Lung (tissue), 11 donors: ENCODE measurements at regions not wholly inside any gene's neighbourhood (a gene's known extent, or its start where the extent isn't known, plus 50 kb on each side); places are given as distances from the start of the nearest gene placed in this dataset.

Experiments
- ATAC-seq: fragments of 200-7000 bp; cut with Tn5 transposase; one replicate; pipeline ENCODE4 v1.9.1; 2020; ENCODE audit warnings: moderate number of reproducible peaks; ENCODE audit not compliant: insufficient read depth, low FRiP score
- DNase-seq, 3 donors: peaks; one replicate each; pipeline ENCODE4 v3.0.0-alpha.2; 2013 to 2017
- H3K27ac ChIP-seq, 2 donors: one replicate each; pipeline ENCODE4 v1.5.1; 2013; ENCODE audit warnings: mild to moderate bottlenecking in 2 of 2, moderate library complexity in 2 of 2, control low read depth in 1 of 2, inconsistent platforms in 1 of 2, low read depth in 1 of 2, low read length in 1 of 2
- H3K27me3 ChIP-seq, 3 donors: one replicate each; pipeline ENCODE4 v1.5.1; 2013; ENCODE audit warnings: low read length in 2 of 3; ENCODE audit not compliant: control insufficient read depth in 3 of 3, insufficient read depth in 3 of 3
- H3K36me3 ChIP-seq, 4 donors: one replicate each; pipeline ENCODE4 v1.5.1; 2013; ENCODE audit warnings: low read length in 4 of 4, mild to moderate bottlenecking in 1 of 4, moderate library complexity in 1 of 4; ENCODE audit not compliant: control insufficient read depth in 4 of 4, insufficient read depth in 4 of 4
- H3K4me1 ChIP-seq, 5 donors: one replicate each; pipeline ENCODE4 v1.5.1; 2013; ENCODE audit warnings: low read length in 5 of 5, mild to moderate bottlenecking in 2 of 5, moderate library complexity in 1 of 5; ENCODE audit not compliant: control insufficient read depth in 5 of 5, insufficient read depth in 5 of 5
- H3K4me3 ChIP-seq: one replicate; pipeline ENCODE4 v1.5.1; 2013; ENCODE audit warnings: mild to moderate bottlenecking, control low read depth, moderate library complexity
- H3K9ac ChIP-seq, 2 donors: one replicate each; pipeline ENCODE4 v1.5.1; 2013; ENCODE audit warnings: low read length in 2 of 2, control low read depth in 1 of 2; ENCODE audit not compliant: insufficient read depth in 1 of 2
- H3K9me3 ChIP-seq, 4 donors: one replicate each; pipeline ENCODE4 v1.5.1; 2013; ENCODE audit warnings: low read length in 3 of 4, mild to moderate bottlenecking in 1 of 4, moderate library complexity in 1 of 4; ENCODE audit not compliant: control insufficient read depth in 4 of 4, insufficient read depth in 3 of 4
- CTCF ChIP-seq: IDR thresholded peaks from 2 replicates; pipeline ENCODE4 v1.5.1; 2012; ENCODE audit warnings: mild to moderate bottlenecking; ENCODE audit errors: control extremely low read depth, extremely low read depth
- WGBS, 2 donors: extraction: QIAGEN DNeasy Blood & Tissue Kit; methylation state at CpG; one replicate each; pipeline ENCODE4 v1.1.7; 2013; 5-methylcytosine and 5-hydroxymethylcytosine counted together
- donor health status: control.
- donor health status: control.
- donor health status: Bipolar disorder and iron deficiency.
- donor health status: healthy.
- donor health status: DM: yes; HTN: yes; CAD: no.

- 93 to 96% methylated on average over 1 of the region's 1 CpG for WGBS, 2 donors
- no peak for TF ChIP-seq CTCF
Observed at GRCh38 chr1:60287536-60287935, 214.0 kb upstream of the C1orf87 start.

DNA sequence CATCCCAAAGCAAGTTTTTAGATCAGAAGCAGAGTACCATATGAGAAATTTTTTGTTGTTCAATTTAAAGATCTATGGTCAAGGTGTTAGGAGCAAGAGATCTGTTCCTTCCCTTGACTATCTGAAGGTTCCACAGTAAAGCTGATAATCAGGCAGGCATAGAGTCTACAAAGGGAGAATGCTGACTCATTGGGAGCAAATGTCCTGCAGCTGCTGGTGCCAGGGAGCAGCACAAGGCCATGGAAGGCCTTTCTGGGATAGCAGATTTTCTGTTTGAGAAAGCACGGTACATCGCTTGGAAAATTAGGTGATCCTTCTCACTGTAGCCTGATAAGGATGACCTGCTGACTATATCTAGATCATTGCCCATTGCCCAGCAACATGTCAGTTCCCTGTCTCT is 210.1 kb upstream of the C1orf87 start:
- Histone ChIP-seq H3K9me3 (no peaks in the 10 kb centered on the region), H3K4me3 (no peak overlapping the region), H3K36me3 (no peaks in the 10 kb centered on the region), H3K9ac (no peak overlapping the region), H3K27me3 (no peaks in the 10 kb centered on the region), H3K4me1 (peaks cover 0 to 16% (median 0%) of the 10 kb centered on the region in 5 donors), H3K27ac (no peak overlapping the region)
- DNase-seq: no peak
- 93 to 95% methylated on average over 2 of the region's 2 CpGs for WGBS, 2 donors
- no peak for TF ChIP-seq CTCF
- no peak for ATAC-seq

More at GRCh38 chr1:60287536-60287935, 214.0 kb upstream of the C1orf87 start:
- Histone ChIP-seq H3K9me3 (no peaks in the 10 kb centered on the region), H3K4me3 (no peak overlapping the region), H3K4me1 (no peaks in the 10 kb centered on the region), H3K27ac (no peak overlapping the region), H3K36me3 (no peaks in the 10 kb centered on the region), H3K27me3 (no peaks in the 10 kb centered on the region), H3K9ac (no peak overlapping the region)
- ATAC-seq (no peak), DNase-seq (no peak)

DNA sequence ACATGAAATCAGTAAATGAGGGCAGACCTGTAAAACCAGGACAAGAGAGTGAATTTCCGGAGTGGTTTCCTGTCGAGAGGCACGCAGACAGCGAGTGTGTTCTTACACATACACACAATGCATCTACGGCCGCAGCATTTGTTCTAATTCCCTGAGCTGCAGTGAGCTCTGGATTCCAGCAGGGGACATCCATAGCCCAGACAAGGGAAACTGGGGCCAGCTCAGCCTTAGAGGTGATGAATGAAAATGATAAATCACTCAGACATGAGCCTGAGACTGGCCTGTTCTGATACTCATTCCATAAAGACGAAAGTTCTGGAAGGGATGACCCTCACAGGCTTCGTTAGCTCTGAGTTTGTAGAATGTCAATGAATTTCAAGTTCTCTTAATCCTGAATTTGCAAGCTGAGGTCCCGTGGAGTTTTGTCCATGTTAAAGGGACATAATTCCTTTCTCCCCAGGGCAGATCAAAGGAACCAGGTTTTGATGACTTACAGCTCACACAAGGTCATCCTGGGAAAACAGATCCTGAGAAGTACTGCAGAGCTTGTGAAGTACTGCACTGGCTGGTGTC is 207.9 kb upstream of the C1orf87 start:
- Histone ChIP-seq H3K4me3 (no peak overlapping the region), H3K9ac (no peak overlapping the region), H3K27me3 (no peaks in the 10 kb centered on the region), H3K4me1 (peaks cover 0 to 16% (median 0%) of the 10 kb centered on the region in 5 donors), H3K36me3 (no peaks in the 10 kb centered on the region), H3K27ac (no peak overlapping the region), H3K9me3 (no peaks in the 10 kb centered on the region)
- DNase-seq: peak; percentile 61 to 75 (median 72)
- peak; percentile 89 for ATAC-seq
- WGBS, 2 donors: 18 to 21% methylated on average over 9 of the region's 9 CpGs
- peak; percentile 61 for TF ChIP-seq CTCF

- H3K9ac ChIP-seq: no peak overlapping the region
- H3K36me3 ChIP-seq: no peaks in the 10 kb centered on the region
- peaks cover 0 to 16% (median 0%) of the 10 kb centered on the region in 5 donors for H3K4me1 ChIP-seq
- H3K4me3 ChIP-seq: no peak overlapping the region
- peak in 1 of 3 donors; percentile 6 for DNase-seq
- no peak overlapping the region for H3K27ac ChIP-seq
- H3K27me3 ChIP-seq: no peaks in the 10 kb centered on the region
- no peaks in the 10 kb centered on the region for H3K9me3 ChIP-seq
- TF ChIP-seq CTCF: no peak
- 81 to 85% methylated on average over 4 of the region's 4 CpGs for WGBS, 2 donors
- no peak for ATAC-seq
Observed at GRCh38 chr1:60280819-60281218, 207.2 kb upstream of the C1orf87 start.
